Fibroblast of the aortic adventitia (primary cell): ENCODE measurements at regions not wholly inside any gene's neighbourhood (a gene's known extent, or its start where the extent isn't known, plus 50 kb on each side); places are given as distances from the start of the nearest gene placed in this dataset.
A peak's percentile ranks its signal among the peaks of the same experiment; 100 is the strongest.
"Not testable (repeated sequence)": the region's sequence is repeated elsewhere in the genome, so short reads cannot be mapped to it uniquely, and the experiment has no call there.

ENCODE experiments used
- DNase-seq: peaks from one replicate; pipeline ENCODE4 v3.0.0-alpha.2; 2010; ENCODE audit warnings: low read depth
- H3K4me3 ChIP-seq: 2 replicates; pipeline ENCODE4 v1.5.1; 2011; ENCODE audit warnings: low read depth, mild to moderate bottlenecking, control low read depth, low read length, moderate library complexity
- CTCF ChIP-seq: IDR thresholded peaks from 2 replicates; pipeline ENCODE4 v1.5.1; 2011; ENCODE audit warnings: mild to moderate bottlenecking, low read length, control low read depth, inconsistent platforms; ENCODE audit not compliant: insufficient read depth

- TF ChIP-seq CTCF: no peak
- H3K4me3 ChIP-seq: no peak overlapping the region
- peak; percentile 15 for DNase-seq
Observed at GRCh38 chr5:4027088-4027734, 431.6 kb downstream of the IRX1 start.

DNA sequence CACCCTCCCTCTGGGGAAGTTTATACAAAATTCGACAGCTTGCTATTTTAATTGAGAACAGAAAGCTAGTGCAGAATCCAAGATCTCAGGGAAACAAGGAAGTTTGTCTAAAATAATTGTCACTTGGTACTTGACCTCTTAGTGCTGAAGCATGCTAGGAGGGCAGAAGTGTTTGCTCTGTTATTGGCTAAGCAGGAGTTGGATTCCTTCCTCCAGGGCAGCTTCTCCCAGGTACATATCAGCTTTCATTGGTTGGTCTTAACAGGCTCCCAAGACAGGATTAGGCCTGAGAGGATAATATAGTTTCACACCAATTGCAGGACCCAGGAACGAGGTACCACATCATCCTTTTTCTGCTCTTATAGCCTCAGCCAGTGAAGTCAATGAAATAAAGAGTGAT is 432.8 kb downstream of the IRX1 start:
- H3K4me3 ChIP-seq: no peak overlapping the region
- DNase-seq: no peak
- TF ChIP-seq CTCF: no peak

- not testable (repeated sequence) for H3K4me3 ChIP-seq, DNase-seq
Observed at GRCh38 chr5:4033546-4033945, 437.9 kb downstream of the IRX1 start.

DNA sequence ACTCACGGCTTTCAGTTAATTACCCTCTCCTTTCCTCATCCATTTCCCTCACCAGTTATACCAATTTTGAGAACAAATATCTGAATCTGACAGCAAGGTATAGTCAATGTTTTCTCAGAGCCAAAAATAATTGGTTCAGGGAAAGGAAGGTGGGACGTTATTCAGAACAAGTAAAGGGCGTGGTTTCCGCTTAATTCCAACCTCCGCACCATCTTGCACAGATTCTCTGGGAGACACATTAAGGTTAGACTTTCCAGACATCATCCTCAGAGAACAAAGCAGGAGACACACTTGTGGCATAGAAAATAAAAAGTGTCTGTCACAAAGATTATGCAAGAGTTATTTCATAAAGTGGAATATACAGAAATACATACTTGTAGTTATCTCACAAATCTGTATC is 441.2 kb downstream of the IRX1 start:
- DNase-seq: no peak
- no peak overlapping the region for H3K4me3 ChIP-seq
- TF ChIP-seq CTCF: no peak

- no peak for DNase-seq
- no peak for TF ChIP-seq CTCF
- no peak overlapping the region for H3K4me3 ChIP-seq
Observed at GRCh38 chr5:4038994-4039393, 443.4 kb downstream of the IRX1 start.

DNA sequence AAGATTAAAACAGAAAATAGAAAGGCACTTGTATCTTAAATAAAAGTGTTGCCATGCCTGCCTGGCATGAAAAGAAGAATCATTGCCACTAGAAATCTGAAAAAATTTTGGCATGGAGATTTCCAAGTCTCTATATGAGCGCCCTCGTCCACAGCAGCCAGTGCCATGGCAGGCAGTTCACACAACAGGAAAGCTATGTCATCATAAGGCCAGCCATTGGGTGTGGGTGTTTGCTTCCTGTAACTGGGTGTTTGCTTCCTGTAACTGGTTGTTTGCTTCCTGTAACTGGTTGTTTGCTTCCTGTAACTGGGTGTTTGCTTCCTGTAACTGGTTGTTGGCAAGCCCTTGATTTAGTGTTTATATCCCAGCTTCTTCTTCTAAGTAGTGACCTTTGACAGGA is 446.7 kb downstream of the IRX1 start:
- DNase-seq: no peak
- no peak for TF ChIP-seq CTCF
- H3K4me3 ChIP-seq: no peak overlapping the region

DNA sequence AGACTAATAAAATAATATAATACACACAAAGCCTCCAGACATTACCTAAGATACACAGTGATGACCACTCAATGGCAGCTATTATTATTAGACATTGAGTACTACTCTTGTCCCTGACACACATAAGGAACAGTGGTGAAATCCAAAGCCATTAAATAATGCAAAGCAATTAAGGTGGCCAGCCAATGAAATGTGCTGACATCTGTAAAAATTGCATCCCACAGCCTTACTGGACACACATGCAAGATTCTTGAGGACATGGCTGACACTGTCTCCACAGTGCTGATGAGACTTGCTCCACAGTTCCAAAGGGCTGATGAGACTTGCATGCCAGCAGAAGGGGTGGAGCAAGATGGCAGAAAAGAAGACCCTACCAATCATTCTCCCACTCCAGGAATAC is 447.5 kb downstream of the IRX1 start:
- no peak overlapping the region for H3K4me3 ChIP-seq
- TF ChIP-seq CTCF: no peak
- no peak for DNase-seq
